ENCODE measurements at regions not wholly inside any gene's neighbourhood (a gene's known extent, or its start where the extent isn't known, plus 50 kb on each side); places are given as distances from the start of the nearest gene placed in this dataset.

- Histone ChIP-seq H3K9me3 (replicated peaks; ENCODE audit: control insufficient read depth, insufficient read depth, low read depth, low read length) (no peaks in the 10 kb centered on the region), H3K79me2 (ENCODE audit: control insufficient read depth, insufficient read depth, low read length) (no peaks in the 10 kb centered on the region), H3K27ac (ENCODE audit: extremely low read depth, low read depth, low read length) (no peak overlapping the region), H3K4me2 (ENCODE audit: insufficient read depth, low read length) (no peak overlapping the region), H3K9ac (ENCODE audit: insufficient read depth in 1 of 2, low read depth in 2 of 2, low read length in 2 of 2) (no peak overlapping the region), H2AFZ (ENCODE audit: low read depth, low read length) (no peak overlapping the region), H3K27me3 (ENCODE audit: control insufficient read depth in 2 of 2, insufficient read depth in 2 of 2, low read length in 2 of 2) (no peaks in the 10 kb centered on the region), H3K4me3 (no peak overlapping the region), H3K4me1 (replicated peaks in 1 of 2; ENCODE audit: control insufficient read depth in 2 of 2, insufficient read depth in 2 of 2, low read length in 2 of 2) (no peaks in the 10 kb centered on the region), H3K36me3 (ENCODE audit: control insufficient read depth, insufficient read depth, low read length) (no peaks in the 10 kb centered on the region), H3K9me1 (ENCODE audit: control insufficient read depth, insufficient read depth, low read length) (no peaks in the 10 kb centered on the region), H4K20me1 (replicated peaks; ENCODE audit: control insufficient read depth, insufficient read depth, low read length) (no peaks in the 10 kb centered on the region)
- in situ Hi-C loops (cut with MboI): no loop called here
- ATAC-seq (no peak), DNase-seq (ENCODE audit: extremely low read depth in 1 of 4, low spot score in 3 of 4) (no peak), FAIRE-seq (no peak)
- intact Hi-C loops (cut with micrococcal nuclease): no loop called here
- POLR2A ChIA-PET: no interaction called here
- CTCF ChIA-PET (ENCODE audit: low intra/inter-chr PET ratio): no interaction called here
- no TSS peak for BruUV-seq (replicated peaks)
- TF ChIP-seq ILK (tag; IDR thresholded peaks at IDR 0.05; ENCODE audit: borderline replicate concordance, low read depth) (no peak), NFIC (IDR thresholded peaks at IDR 0.05) (no peak), PYGO2 (tag; IDR thresholded peaks at IDR 0.05) (no peak), MTA3 (IDR thresholded peaks at IDR 0.05; ENCODE audit: borderline replicate concordance) (no peak), ZNF217 (CRISPR knock-in tag; IDR thresholded peaks at IDR 0.05) (no peak), MEF2A (IDR thresholded peaks at IDR 0.05; ENCODE audit: control insufficient read depth, low read depth, low read length) (no peak), ZFP30 (CRISPR knock-in tag; IDR thresholded peaks at IDR 0.05; ENCODE audit: borderline replicate concordance) (no peak), HMBOX1 (IDR thresholded peaks at IDR 0.05) (no peak), MIER1 (IDR thresholded peaks at IDR 0.05; ENCODE audit: low read depth) (no peak), HMG20A (CRISPR knock-in tag; conservative IDR thresholded peaks at IDR 0.05) (no peak), NR2F6 (CRISPR knock-in tag; IDR thresholded peaks at IDR 0.05) (no peak), FIP1L1 (IDR thresholded peaks at IDR 0.05; ENCODE audit: low read depth, low read length, poor library complexity, severe bottlenecking) (no peak), HDAC8 (tag; IDR thresholded peaks at IDR 0.05) (no peak), ZNF280A (IDR thresholded peaks at IDR 0.05; ENCODE audit: low read depth, partially characterized antibody) (no peak), ZNF232 (CRISPR knock-in tag; IDR thresholded peaks at IDR 0.05) (no peak), ZNF140 (CRISPR knock-in tag; IDR thresholded peaks at IDR 0.05) (no peak), FOXJ3 (CRISPR knock-in tag; IDR thresholded peaks at IDR 0.05) (no peak)
- TF ChIP-seq, protein P1, sequence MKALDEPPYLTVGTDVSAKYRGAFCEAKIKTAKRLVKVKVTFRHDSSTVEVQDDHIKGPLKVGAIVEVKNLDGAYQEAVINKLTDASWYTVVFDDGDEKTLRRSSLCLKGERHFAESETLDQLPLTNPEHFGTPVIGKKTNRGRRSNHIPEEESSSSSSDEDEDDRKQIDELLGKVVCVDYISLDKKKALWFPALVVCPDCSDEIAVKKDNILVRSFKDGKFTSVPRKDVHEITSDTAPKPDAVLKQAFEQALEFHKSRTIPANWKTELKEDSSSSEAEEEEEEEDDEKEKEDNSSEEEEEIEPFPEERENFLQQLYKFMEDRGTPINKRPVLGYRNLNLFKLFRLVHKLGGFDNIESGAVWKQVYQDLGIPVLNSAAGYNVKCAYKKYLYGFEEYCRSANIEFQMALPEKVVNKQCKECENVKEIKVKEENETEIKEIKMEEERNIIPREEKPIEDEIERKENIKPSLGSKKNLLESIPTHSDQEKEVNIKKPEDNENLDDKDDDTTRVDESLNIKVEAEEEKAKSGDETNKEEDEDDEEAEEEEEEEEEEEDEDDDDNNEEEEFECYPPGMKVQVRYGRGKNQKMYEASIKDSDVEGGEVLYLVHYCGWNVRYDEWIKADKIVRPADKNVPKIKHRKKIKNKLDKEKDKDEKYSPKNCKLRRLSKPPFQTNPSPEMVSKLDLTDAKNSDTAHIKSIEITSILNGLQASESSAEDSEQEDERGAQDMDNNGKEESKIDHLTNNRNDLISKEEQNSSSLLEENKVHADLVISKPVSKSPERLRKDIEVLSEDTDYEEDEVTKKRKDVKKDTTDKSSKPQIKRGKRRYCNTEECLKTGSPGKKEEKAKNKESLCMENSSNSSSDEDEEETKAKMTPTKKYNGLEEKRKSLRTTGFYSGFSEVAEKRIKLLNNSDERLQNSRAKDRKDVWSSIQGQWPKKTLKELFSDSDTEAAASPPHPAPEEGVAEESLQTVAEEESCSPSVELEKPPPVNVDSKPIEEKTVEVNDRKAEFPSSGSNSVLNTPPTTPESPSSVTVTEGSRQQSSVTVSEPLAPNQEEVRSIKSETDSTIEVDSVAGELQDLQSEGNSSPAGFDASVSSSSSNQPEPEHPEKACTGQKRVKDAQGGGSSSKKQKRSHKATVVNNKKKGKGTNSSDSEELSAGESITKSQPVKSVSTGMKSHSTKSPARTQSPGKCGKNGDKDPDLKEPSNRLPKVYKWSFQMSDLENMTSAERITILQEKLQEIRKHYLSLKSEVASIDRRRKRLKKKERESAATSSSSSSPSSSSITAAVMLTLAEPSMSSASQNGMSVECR (CRISPR knock-in tag; IDR thresholded peaks at IDR 0.05): no peak
These were observed 1400.7 kb downstream of the OTOL1 start for GRCh38 chr3:162897291-162897690.
